ENCODE measurements at regions not wholly inside any gene's neighbourhood (a gene's known extent, or its start where the extent isn't known, plus 50 kb on each side); places are given as distances from the start of the nearest gene placed in this dataset.

GRCh38 chr16:86285938-86286921 lies 224.1 kb upstream of the FOXF1 start:
- no peak for TF ChIP-seq CTCF (IDR thresholded peaks at IDR 0.05; ENCODE audit: insufficient read depth, low read depth, low read length, missing control alignments)
- H3K4me3 ChIP-seq (ENCODE audit: low read depth, low read length) = no peak overlapping the region
- no peak for DNase-seq (ENCODE audit: low read depth)

GRCh38 chr16:86286991-86287663 lies 223.2 kb upstream of the FOXF1 start:
- no peak overlapping the region for H3K4me3 ChIP-seq (ENCODE audit: low read depth, low read length)
- TF ChIP-seq CTCF (IDR thresholded peaks at IDR 0.05; ENCODE audit: insufficient read depth, low read depth, low read length, missing control alignments) = no peak
- no peak for DNase-seq (ENCODE audit: low read depth)

- TF ChIP-seq CTCF (IDR thresholded peaks at IDR 0.05; ENCODE audit: insufficient read depth, low read depth, low read length, missing control alignments) = no peak
- H3K4me3 ChIP-seq (ENCODE audit: low read depth, low read length) = no peak overlapping the region
- no peak for DNase-seq (ENCODE audit: low read depth)
These were observed 222.6 kb upstream of the FOXF1 start for GRCh38 chr16:86287664-86288201.

GRCh38 chr16:86288716-86289294 lies 221.5 kb upstream of the FOXF1 start:
- no peak for TF ChIP-seq CTCF (IDR thresholded peaks at IDR 0.05; ENCODE audit: insufficient read depth, low read depth, low read length, missing control alignments)
- H3K4me3 ChIP-seq (ENCODE audit: low read depth, low read length) = no peak overlapping the region
- DNase-seq (ENCODE audit: low read depth) = no peak

- TF ChIP-seq CTCF (IDR thresholded peaks at IDR 0.05; ENCODE audit: insufficient read depth, low read depth, low read length, missing control alignments) = no peak
- DNase-seq (ENCODE audit: low read depth) = no peak
- H3K4me3 ChIP-seq (ENCODE audit: low read depth, low read length) = no peak overlapping the region
These were observed 221.0 kb upstream of the FOXF1 start for GRCh38 chr16:86289304-86289703.

GRCh38 chr16:86289907-86290306 lies 220.4 kb upstream of the FOXF1 start:
- H3K4me3 ChIP-seq (ENCODE audit: low read depth, low read length) = no peak overlapping the region
- DNase-seq (ENCODE audit: low read depth) = no peak
- no peak for TF ChIP-seq CTCF (IDR thresholded peaks at IDR 0.05; ENCODE audit: insufficient read depth, low read depth, low read length, missing control alignments)
